ENCODE measurements at regions not wholly inside any gene's neighbourhood (a gene's known extent, or its start where the extent isn't known, plus 50 kb on each side); places are given as distances from the start of the nearest gene placed in this dataset.

- Histone ChIP-seq H3K9me2 (ENCODE audit: insufficient read depth, low read length) (no peaks in the 10 kb centered on the region), H3K79me2 (ENCODE audit: insufficient read depth, low read depth, low read length) (no peaks in the 10 kb centered on the region), H3K4me3 (ENCODE audit: low read depth, low read length, poor library complexity, severe bottlenecking) (no peak overlapping the region), H3K9me3 (ENCODE audit: low read length) (no peaks in the 10 kb centered on the region), H2AFZ (ENCODE audit: low read length) (no peak overlapping the region), H3K4me2 (ENCODE audit: low read length) (no peak overlapping the region), H3K27ac (ENCODE audit: low read depth, low read length, poor library complexity, severe bottlenecking) (no peak overlapping the region), H3K4me1 (ENCODE audit: insufficient read depth, low read length, poor library complexity, severe bottlenecking) (no peaks in the 10 kb centered on the region), H4K20me1 (ENCODE audit: insufficient read depth, low read length) (no peaks in the 10 kb centered on the region), H3K36me3 (ENCODE audit: insufficient read depth, low read length) (no peaks in the 10 kb centered on the region)
- no TSS peak for BruUV-seq (replicated peaks)
- POLR2A ChIA-PET = no interaction called here
- DNase-seq (ENCODE audit: low spot score) = no peak
- CTCF ChIA-PET (ENCODE audit: unreplicated experiment) = no interaction called here
- intact Hi-C loops (cut with micrococcal nuclease; ENCODE audit: unreplicated experiment) = no loop called here
- no peak for TF ChIP-seq CTCF (conservative IDR thresholded peaks at IDR 0.05; ENCODE audit: low read length)
- no peak for TF ChIP-seq EZH2phosphoT487 (IDR thresholded peaks at IDR 0.05; ENCODE audit: borderline replicate concordance, low read depth, low read length)
These were observed 61.6 kb upstream of the KIAA1217 start for GRCh38 chr10:24147321-24147720.

- ChIA-PET CTCF (ENCODE audit: unreplicated experiment) (no interaction called here), POLR2A (interaction anchor here (0.5 kb wide), 1 partner anchor 108 kb away, joined by 3 read pairs; no protein-coding TSS in a partner anchor)
- no peaks in the 10 kb centered on the region for H3K9me3 ChIP-seq (ENCODE audit: low read length)
- H3K27ac ChIP-seq (ENCODE audit: low read depth, low read length, poor library complexity, severe bottlenecking) = no peak overlapping the region
- H3K4me2 ChIP-seq (ENCODE audit: low read length) = no peak overlapping the region
- no peak overlapping the region for H2AFZ ChIP-seq (ENCODE audit: low read length)
- no peaks in the 10 kb centered on the region for H3K79me2 ChIP-seq (ENCODE audit: insufficient read depth, low read depth, low read length)
- H3K4me3 ChIP-seq (ENCODE audit: low read depth, low read length, poor library complexity, severe bottlenecking) = no peak overlapping the region
- no peaks in the 10 kb centered on the region for H3K9me2 ChIP-seq (ENCODE audit: insufficient read depth, low read length)
- BruUV-seq (replicated peaks) = no TSS peak
- no peak for TF ChIP-seq CTCF (conservative IDR thresholded peaks at IDR 0.05; ENCODE audit: low read length)
- H4K20me1 ChIP-seq (ENCODE audit: insufficient read depth, low read length) = no peaks in the 10 kb centered on the region
- no peak for DNase-seq (ENCODE audit: low spot score)
- intact Hi-C loops (cut with micrococcal nuclease; ENCODE audit: unreplicated experiment) = no loop called here
- H3K36me3 ChIP-seq (ENCODE audit: insufficient read depth, low read length) = no peaks in the 10 kb centered on the region
- no peaks in the 10 kb centered on the region for H3K4me1 ChIP-seq (ENCODE audit: insufficient read depth, low read length, poor library complexity, severe bottlenecking)
These were observed 59.3 kb upstream of the KIAA1217 start for GRCh38 chr10:24149640-24150039.

GRCh38 chr10:24150853-24151252 lies 58.1 kb upstream of the KIAA1217 start:
- POLR2A ChIA-PET = no interaction called here
- Histone ChIP-seq H4K20me1 (ENCODE audit: insufficient read depth, low read length) (no peaks in the 10 kb centered on the region), H3K4me1 (ENCODE audit: insufficient read depth, low read length, poor library complexity, severe bottlenecking) (no peaks in the 10 kb centered on the region), H3K9me2 (ENCODE audit: insufficient read depth, low read length) (no peaks in the 10 kb centered on the region), H2AFZ (ENCODE audit: low read length) (no peak overlapping the region), H3K36me3 (ENCODE audit: insufficient read depth, low read length) (no peaks in the 10 kb centered on the region), H3K27ac (ENCODE audit: low read depth, low read length, poor library complexity, severe bottlenecking) (no peak overlapping the region), H3K4me2 (ENCODE audit: low read length) (no peak overlapping the region), H3K4me3 (ENCODE audit: low read depth, low read length, poor library complexity, severe bottlenecking) (no peak overlapping the region), H3K9me3 (ENCODE audit: low read length) (no peaks in the 10 kb centered on the region), H3K79me2 (ENCODE audit: insufficient read depth, low read depth, low read length) (no peaks in the 10 kb centered on the region)
- no peak for TF ChIP-seq EZH2phosphoT487 (IDR thresholded peaks at IDR 0.05; ENCODE audit: borderline replicate concordance, low read depth, low read length)
- TF ChIP-seq CTCF (conservative IDR thresholded peaks at IDR 0.05; ENCODE audit: low read length) = no peak
- intact Hi-C loops (cut with micrococcal nuclease; ENCODE audit: unreplicated experiment) = no loop called here
- no TSS peak for BruUV-seq (replicated peaks)
- CTCF ChIA-PET (ENCODE audit: unreplicated experiment) = no interaction called here
- no peak for DNase-seq (ENCODE audit: low spot score)

All from OCI-LY7 (cell line).